CD14-positive monocyte (primary cell): ENCODE measurements at regions not wholly inside any gene's neighbourhood (a gene's known extent, or its start where the extent isn't known, plus 50 kb on each side); places are given as distances from the start of the nearest gene placed in this dataset.

ENCODE experiments used
- DNase-seq, 3 donors: peaks; one replicate each; pipeline ENCODE4 v3.0.0-alpha.2; 2011 to 2022
- H2AFZ ChIP-seq: 2 replicates; pipeline ENCODE4 v1.6.0; 2012; ENCODE audit warnings: mild to moderate bottlenecking, low read depth, low read length, inconsistent platforms; ENCODE audit not compliant: insufficient read depth, poor library complexity, severe bottlenecking
- H3K27ac ChIP-seq, 2 donors: 1 replicate in 1 of 2; 2 replicates in 1 of 2; pipeline ENCODE4 v1.5.1; 2012 to 2013; ENCODE audit warnings: low read length in 2 of 2, control low read depth in 1 of 2, inconsistent platforms in 1 of 2, low read depth in 1 of 2, mild to moderate bottlenecking in 1 of 2
- H3K27me3 ChIP-seq, 2 donors: one replicate each; pipeline versions ENCODE4 v1.6.0 to v1.6.1; 2011 to 2013; ENCODE audit warnings: low read length in 2 of 2; ENCODE audit not compliant: control insufficient read depth in 2 of 2, insufficient read depth in 2 of 2
- H3K36me3 ChIP-seq, 2 donors: replicated peaks in 1 of 2; 1 replicate in 1 of 2; 2 replicates in 1 of 2; pipeline versions ENCODE4 v1.5.1 to v1.6.1; 2012 to 2013; ENCODE audit warnings: low read length in 2 of 2, control low read depth in 1 of 2, inconsistent platforms in 1 of 2, mild to moderate bottlenecking in 1 of 2; ENCODE audit not compliant: insufficient read depth in 2 of 2, control insufficient read depth in 1 of 2
- H3K4me1 ChIP-seq, 2 donors: 1 replicate in 1 of 2; 2 replicates in 1 of 2; pipeline versions ENCODE4 v1.5.1 to v1.6.1; 2012 to 2013; ENCODE audit warnings: low read length in 2 of 2, control low read depth in 1 of 2, inconsistent platforms in 1 of 2, mild to moderate bottlenecking in 1 of 2, moderate library complexity in 1 of 2; ENCODE audit not compliant: insufficient read depth in 2 of 2, control insufficient read depth in 1 of 2
- H3K4me2 ChIP-seq: replicated peaks from 2 replicates; pipeline ENCODE3; 2012; ENCODE audit warnings: low read length, moderate library complexity, mild to moderate bottlenecking; ENCODE audit not compliant: poor library complexity, severe bottlenecking; ENCODE audit errors: extremely low read depth
- H3K4me3 ChIP-seq, 3 experiments: fragments of 200-600 bp in 1 of 3; sonication (generic) in 1 of 3; replicated peaks in 1 of 3; 1 replicate in 2 of 3; 2 replicates in 1 of 3; pipeline ENCODE4 v1.5.1; 2011 to 2013; ENCODE audit warnings: low read length in 3 of 3, mild to moderate bottlenecking in 3 of 3, control low read depth in 2 of 3, low read depth in 2 of 3, inconsistent platforms in 1 of 3, moderate library complexity in 1 of 3
- H3K79me2 ChIP-seq: 2 replicates; pipeline ENCODE4 v1.6.0; 2012; ENCODE audit warnings: mild to moderate bottlenecking, control low read depth, inconsistent platforms, low read length, moderate library complexity; ENCODE audit not compliant: insufficient read depth
- H3K9ac ChIP-seq: 2 replicates; pipeline ENCODE4 v1.6.0; 2017; ENCODE audit warnings: low read length, mild to moderate bottlenecking; ENCODE audit not compliant: insufficient read depth, poor library complexity, severe bottlenecking
- H3K9me3 ChIP-seq, 2 donors: replicated peaks in 1 of 2; 1 replicate in 1 of 2; 2 replicates in 1 of 2; pipeline versions ENCODE4 v1.5.1 to v1.6.1; 2012 to 2013; ENCODE audit warnings: low read length in 2 of 2, control low read depth in 1 of 2; ENCODE audit not compliant: control insufficient read depth in 1 of 2, insufficient read depth in 1 of 2
- H4K20me1 ChIP-seq: 2 replicates; pipeline ENCODE4 v1.6.0; 2012; ENCODE audit warnings: mild to moderate bottlenecking, low read length, control low read depth, moderate library complexity; ENCODE audit not compliant: insufficient read depth
- H3K27ac Mint-ChIP-seq, 7 donors: one replicate each; pipeline ENCODE4 v1.8.0; 2020; ENCODE audit warnings: mild to moderate bottlenecking in 7 of 7, mixed read lengths in 7 of 7, moderate library complexity in 6 of 7, inconsistent platforms in 2 of 7
- H3K27me3 Mint-ChIP-seq, 3 donors: one replicate each; pipeline ENCODE4 v1.8.0; 2021 to 2022; ENCODE audit warnings: low read depth in 3 of 3, mild to moderate bottlenecking in 3 of 3, mixed read lengths in 3 of 3, moderate library complexity in 3 of 3, inconsistent platforms in 1 of 3
- H3K36me3 Mint-ChIP-seq, 2 donors: one replicate each; pipeline ENCODE4 v1.8.0; 2020; ENCODE audit warnings: mixed read lengths in 2 of 2, inconsistent platforms in 1 of 2, mild to moderate bottlenecking in 1 of 2
- H3K4me1 Mint-ChIP-seq: one replicate; pipeline ENCODE4 v1.8.0; 2020; ENCODE audit warnings: mild to moderate bottlenecking, mixed read lengths
- H3K4me3 Mint-ChIP-seq, 2 donors: one replicate each; pipeline ENCODE4 v1.8.0; 2020; ENCODE audit warnings: mild to moderate bottlenecking in 2 of 2, mixed read lengths in 2 of 2, moderate library complexity in 1 of 2
- H3K9me3 Mint-ChIP-seq, 7 donors: one replicate each; pipeline ENCODE4 v1.8.0; 2020 to 2022; ENCODE audit warnings: mixed read lengths in 7 of 7, mild to moderate bottlenecking in 6 of 7, moderate library complexity in 6 of 7, inconsistent platforms in 2 of 7
- CTCF ChIP-seq: fragments of 200-600 bp; IDR thresholded peaks from one replicate; pipeline ENCODE4 v1.8.0; 2022; ENCODE audit warnings: antibody characterized with exemption, mild to moderate bottlenecking
- WGBS: methylation state at CpG from one replicate; pipeline ENCODE4 v1.1.5; 2013; ENCODE audit warnings: missing lambda C conversion rate; ENCODE audit not compliant: insufficient coverage; 5-methylcytosine and 5-hydroxymethylcytosine counted together
- intact Hi-C, 2 donors: fragments of 100-400 bp; cut with micrococcal nuclease; formaldehyde crosslinking; loops; one replicate each; pipeline versions ENCODE4 v1.15.0 to v1.15.1; 2023

- Mint-ChIP-seq H3K27me3 (peaks cover 0 to 1% (median 0%) of the 10 kb centered on the region in 3 donors), H3K9me3 (peaks cover 0 to 9% (median 5%) of the 10 kb centered on the region in 7 donors), H3K4me1 (no peaks in the 10 kb centered on the region), H3K4me3 (no peak overlapping the region), H3K36me3 (no peaks in the 10 kb centered on the region), H3K27ac (no peak overlapping the region)
- Histone ChIP-seq H3K79me2 (no peaks in the 10 kb centered on the region), H3K36me3 (no peaks in the 10 kb centered on the region), H3K27ac (no peak overlapping the region), H3K27me3 (no peaks in the 10 kb centered on the region), H3K9me3 (no peaks in the 10 kb centered on the region), H2AFZ (no peak overlapping the region), H3K4me2 (no peak overlapping the region), H3K4me1 (no peaks in the 10 kb centered on the region), H3K4me3 (no peak overlapping the region), H3K9ac (no peak overlapping the region), H4K20me1 (no peaks in the 10 kb centered on the region)
- DNase-seq, result no peak
- intact Hi-C loops, result no loop called here
- TF ChIP-seq CTCF, result no peak
- WGBS, result no CpG with 5 or more reads among the region's 2 CpGs
Measured at GRCh38 chr21:25330266-25330665, 277.0 kb downstream of the MRPL39 start.

- Histone ChIP-seq H3K4me1 (no peaks in the 10 kb centered on the region), H3K9me3 (no peaks in the 10 kb centered on the region), H3K27ac (no peak overlapping the region), H3K4me3 (no peak overlapping the region), H3K4me2 (no peak overlapping the region), H2AFZ (no peak overlapping the region), H4K20me1 (no peaks in the 10 kb centered on the region), H3K9ac (no peak overlapping the region), H3K36me3 (no peaks in the 10 kb centered on the region), H3K27me3 (no peaks in the 10 kb centered on the region), H3K79me2 (no peaks in the 10 kb centered on the region)
- TF ChIP-seq CTCF, result no peak
- intact Hi-C loops, result no loop called here
- H3K27ac Mint-ChIP-seq, result no peak overlapping the region
- no peaks in the 10 kb centered on the region for H3K4me1 Mint-ChIP-seq
- no CpG with 5 or more reads among the region's 2 CpGs for WGBS
- H3K27me3 Mint-ChIP-seq, result peaks cover 0 to 1% (median 0%) of the 10 kb centered on the region in 3 donors
- no peaks in the 10 kb centered on the region for H3K36me3 Mint-ChIP-seq
- H3K4me3 Mint-ChIP-seq, result no peak overlapping the region
- DNase-seq, result no peak
- H3K9me3 Mint-ChIP-seq, result peaks cover 0 to 5% (median 2%) of the 10 kb centered on the region in 7 donors
Measured at GRCh38 chr21:25329227-25329825, 278.0 kb downstream of the MRPL39 start.
